MCF 10A (cell line): ENCODE measurements at regions not wholly inside any gene's neighbourhood (a gene's known extent, or its start where the extent isn't known, plus 50 kb on each side); places are given as distances from the start of the nearest gene placed in this dataset.

Source experiments
- BruUV-seq: library from RNA; stranded (reverse); fragments of 400-500 nt; replicated peaks from 2 replicates; lab custom pipeline; 2021; lab: Mats Ljungman, UMichigan
- CTCF ChIA-PET: fragments of 300-600 bp; sonication (Branson Sonifier 250); formaldehyde crosslinking; extraction: SDS; loops from one replicate; lab custom pipeline; 2021; ENCODE audit warnings: antibody characterized with exemption, inconsistent platforms; lab: Yijun Ruan, JAX
- POLR2A ChIA-PET: fragments of 300-600, 350-650 bp; sonication (Branson Sonifier 250); formaldehyde crosslinking; extraction: SDS; loops from one replicate; lab custom pipeline; 2020; ENCODE audit warnings: antibody characterized with exemption, inconsistent platforms; lab: Yijun Ruan, JAX
- DNase-seq: peaks from one replicate; pipeline ENCODE4 v3.0.0-alpha.2; 2018; ENCODE audit not compliant: unreplicated experiment
- H3K27ac Mint-ChIP-seq: one replicate; pipeline ENCODE4 v1.8.0; 2022; ENCODE audit warnings: mild to moderate bottlenecking, low read depth, mixed read lengths; ENCODE audit not compliant: unreplicated experiment
- H3K27me3 Mint-ChIP-seq: one replicate; pipeline ENCODE4 v1.8.0; 2022; ENCODE audit warnings: mixed read lengths; ENCODE audit not compliant: insufficient read depth, unreplicated experiment
- H3K36me3 Mint-ChIP-seq: one replicate; pipeline ENCODE4 v1.8.0; 2022; ENCODE audit warnings: mild to moderate bottlenecking, moderate library complexity, mixed read lengths; ENCODE audit not compliant: insufficient read depth, unreplicated experiment
- H3K4me1 Mint-ChIP-seq: one replicate; pipeline ENCODE4 v1.8.0; 2022; ENCODE audit warnings: mixed read lengths; ENCODE audit not compliant: insufficient read depth, unreplicated experiment
- H3K4me3 Mint-ChIP-seq: one replicate; pipeline ENCODE4 v1.8.0; 2022; ENCODE audit warnings: mild to moderate bottlenecking, moderate library complexity, mixed read lengths; ENCODE audit not compliant: unreplicated experiment
- H3K9me3 Mint-ChIP-seq: one replicate; pipeline ENCODE4 v1.8.0; 2022; ENCODE audit warnings: mixed read lengths; ENCODE audit not compliant: unreplicated experiment
- intact Hi-C: fragments of 100-400 bp; cut with micrococcal nuclease; formaldehyde crosslinking; loops from 2 replicates; pipeline ENCODE4 v1.14.1; 2022
- TF ChIP-seq, protein P1 (sequence below): fragments of 200-600 bp; IDR thresholded peaks from one replicate; pipeline ENCODE4 v1.8.0; 2022; ENCODE audit warnings: antibody characterized with exemption, mild to moderate bottlenecking; ENCODE audit not compliant: unreplicated experiment

DNA sequence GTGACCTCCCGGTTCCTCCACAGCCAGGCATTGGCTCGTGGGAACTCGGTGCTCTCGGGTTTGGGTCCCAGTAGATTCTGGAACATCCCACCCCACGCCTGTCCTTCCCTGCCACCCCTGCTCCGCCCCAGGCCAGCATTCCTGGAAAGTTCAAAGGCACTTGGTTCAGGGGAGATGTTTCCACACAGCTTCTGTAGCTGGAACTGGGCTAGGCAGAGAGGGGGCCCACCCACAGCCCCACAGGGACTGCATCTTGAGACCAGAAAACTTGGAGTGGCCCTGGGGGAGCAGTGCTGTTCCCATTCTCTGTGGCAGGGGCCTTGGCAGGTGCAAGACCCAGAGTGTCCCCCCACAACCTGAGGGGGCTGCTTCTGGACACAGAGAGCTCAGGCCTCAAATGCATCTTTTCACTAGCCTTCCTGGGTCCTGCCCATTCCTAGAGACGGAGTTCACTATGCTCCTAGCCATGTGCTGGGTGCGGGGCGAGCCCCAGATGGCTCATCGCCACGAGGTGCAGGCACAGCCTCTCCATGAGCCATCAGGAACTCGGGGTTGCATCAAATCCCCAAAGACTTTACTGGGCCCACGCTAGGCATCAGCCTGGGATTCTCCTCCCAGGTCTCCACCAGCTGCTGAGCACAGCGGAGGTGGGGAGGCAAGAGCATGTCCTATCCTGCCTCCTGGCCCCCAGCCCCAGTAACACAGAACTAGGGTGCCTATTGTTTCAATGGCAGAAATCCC lies 68.7 kb downstream of the ZFP36L2 start:
- intact Hi-C loops = loop anchor here (1.0 kb wide), 3 partner anchors 27 to 82 kb away; no protein-coding TSS in a partner anchor
- DNase-seq = peak; percentile 72
- ChIA-PET CTCF (interaction anchor here (0.6 to 1.1 kb wide), 3 partner anchors 23 to 29 kb away, joined by 3 read pairs; no protein-coding TSS in a partner anchor), POLR2A (interaction anchor here (0.7 to 4.5 kb wide), 22 partner anchors 10 to 383 kb away, joined by 3 to 60 read pairs (median 4); partner anchors contain the start of gene ZFP36L2)
- H3K27ac Mint-ChIP-seq = peak overlapping the region; percentile 98
- H3K27me3 Mint-ChIP-seq = no peaks in the 10 kb centered on the region
- TF ChIP-seq, protein P1, sequence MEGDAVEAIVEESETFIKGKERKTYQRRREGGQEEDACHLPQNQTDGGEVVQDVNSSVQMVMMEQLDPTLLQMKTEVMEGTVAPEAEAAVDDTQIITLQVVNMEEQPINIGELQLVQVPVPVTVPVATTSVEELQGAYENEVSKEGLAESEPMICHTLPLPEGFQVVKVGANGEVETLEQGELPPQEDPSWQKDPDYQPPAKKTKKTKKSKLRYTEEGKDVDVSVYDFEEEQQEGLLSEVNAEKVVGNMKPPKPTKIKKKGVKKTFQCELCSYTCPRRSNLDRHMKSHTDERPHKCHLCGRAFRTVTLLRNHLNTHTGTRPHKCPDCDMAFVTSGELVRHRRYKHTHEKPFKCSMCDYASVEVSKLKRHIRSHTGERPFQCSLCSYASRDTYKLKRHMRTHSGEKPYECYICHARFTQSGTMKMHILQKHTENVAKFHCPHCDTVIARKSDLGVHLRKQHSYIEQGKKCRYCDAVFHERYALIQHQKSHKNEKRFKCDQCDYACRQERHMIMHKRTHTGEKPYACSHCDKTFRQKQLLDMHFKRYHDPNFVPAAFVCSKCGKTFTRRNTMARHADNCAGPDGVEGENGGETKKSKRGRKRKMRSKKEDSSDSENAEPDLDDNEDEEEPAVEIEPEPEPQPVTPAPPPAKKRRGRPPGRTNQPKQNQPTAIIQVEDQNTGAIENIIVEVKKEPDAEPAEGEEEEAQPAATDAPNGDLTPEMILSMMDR = no peak
- BruUV-seq = no TSS peak
- H3K4me3 Mint-ChIP-seq = peak overlapping the region; percentile 62
- no peaks in the 10 kb centered on the region for H3K9me3 Mint-ChIP-seq
- no peaks in the 10 kb centered on the region for H3K36me3 Mint-ChIP-seq
- peaks cover 62% of the 10 kb centered on the region for H3K4me1 Mint-ChIP-seq

DNA sequence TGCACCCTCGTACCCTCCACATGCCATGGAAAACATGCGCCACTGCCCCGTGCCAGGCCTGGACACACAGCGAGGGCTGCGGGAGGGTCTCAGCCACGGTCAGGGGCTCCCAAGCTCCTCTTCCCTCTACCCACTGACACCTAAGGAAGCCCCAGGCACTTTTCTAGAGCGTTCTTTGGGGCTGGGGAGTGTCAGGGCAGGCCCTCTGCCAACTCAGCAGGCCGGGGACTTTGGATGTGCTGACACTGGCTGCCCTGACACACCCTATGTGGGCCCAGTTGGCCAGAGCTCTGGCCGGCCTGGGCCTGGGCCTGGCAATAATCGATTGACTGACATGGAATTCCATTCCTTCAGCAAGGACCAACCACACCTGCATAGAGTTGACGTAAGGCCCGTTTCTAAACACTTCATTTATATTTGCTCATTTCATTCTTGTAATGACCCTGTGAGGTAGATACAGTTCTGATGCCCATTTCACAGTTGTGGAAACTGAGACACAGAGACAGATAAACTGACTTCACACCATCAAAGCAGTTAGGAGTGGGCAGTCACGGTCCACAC lies 70.5 kb downstream of the ZFP36L2 start:
- TF ChIP-seq, protein P1 = no peak
- peaks cover 65% of the 10 kb centered on the region for H3K4me1 Mint-ChIP-seq
- no peaks in the 10 kb centered on the region for H3K9me3 Mint-ChIP-seq
- POLR2A ChIA-PET = interaction anchor here (0.7 to 1.4 kb wide), 3 partner anchors 9 to 64 kb away, joined by 4 read pairs; no protein-coding TSS in a partner anchor
- H3K27me3 Mint-ChIP-seq = no peaks in the 10 kb centered on the region
- H3K4me3 Mint-ChIP-seq = no peak overlapping the region
- peak overlapping the region; percentile 33 for H3K27ac Mint-ChIP-seq
- CTCF ChIA-PET = interaction anchor here (1.0 to 1.5 kb wide), 2 partner anchors 104 to 328 kb away, joined by 3 to 7 read pairs; no protein-coding TSS in a partner anchor
- no TSS peak for BruUV-seq
- intact Hi-C loops = no loop called here
- no peak for DNase-seq
- H3K36me3 Mint-ChIP-seq = no peaks in the 10 kb centered on the region

DNA sequence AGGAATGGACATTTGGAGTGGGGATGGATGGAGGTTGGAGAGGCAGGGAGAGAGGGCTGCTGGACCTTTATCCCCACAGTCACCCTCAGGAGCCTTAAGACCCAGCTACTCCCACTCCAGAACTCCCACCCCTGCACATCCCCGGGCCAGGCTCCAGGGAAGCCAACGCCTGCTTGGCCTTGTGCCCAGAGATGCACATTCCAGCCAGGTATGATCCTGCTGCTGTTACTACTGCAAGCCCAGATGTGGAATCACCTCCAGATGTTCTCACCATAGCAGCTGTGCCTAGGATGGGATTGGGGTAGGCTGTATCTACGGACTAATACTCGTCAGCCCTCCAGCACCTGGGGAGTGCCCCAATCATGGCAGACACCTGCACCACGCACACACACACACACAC lies 71.7 kb downstream of the ZFP36L2 start:
- Mint-ChIP-seq H3K4me1 (peaks cover 57% of the 10 kb centered on the region), H3K36me3 (no peaks in the 10 kb centered on the region), H3K27me3 (no peaks in the 10 kb centered on the region), H3K9me3 (no peaks in the 10 kb centered on the region), H3K4me3 (no peak overlapping the region), H3K27ac (peak overlapping the region; percentile 84)
- TF ChIP-seq, protein P1 = no peak
- no TSS peak for BruUV-seq
- DNase-seq = no peak
- intact Hi-C loops = no loop called here
- ChIA-PET CTCF (interaction anchor here (1.5 kb wide), 1 partner anchor 329 kb away, joined by 7 read pairs; no protein-coding TSS in a partner anchor), POLR2A (interaction anchor here (1.4 to 1.9 kb wide), 2 partner anchors 10 to 65 kb away, joined by 4 to 5 read pairs; no protein-coding TSS in a partner anchor)
